ENCODE measurements at regions not wholly inside any gene's neighbourhood (a gene's known extent, or its start where the extent isn't known, plus 50 kb on each side); places are given as distances from the start of the nearest gene placed in this dataset.
A peak's percentile ranks its signal among the peaks of the same experiment; 100 is the strongest.

GRCh38 chr11:69409812-69410645, 71.4 kb upstream of the LINC01488 start:
- ATAC-seq (replicated peaks in 6 of 8), result no peak
- no peaks in the 10 kb centered on the region for H3K4me1 ChIP-seq (replicated peaks in 1 of 2)
- in situ Hi-C loops (cut with MboI; ENCODE audit: low pct_unique_long_range_greater_than_20kb in 2 of 9, low sequenced_read_pairs in 9 of 9, unreplicated experiment in 9 of 9), result no loop called here
- WGBS, 10 experiments, result 60 to 100% (median 89%) methylated on average over 1 to 5 of the region's 13 CpGs; no CpG with 5 or more reads in 6 of the 10 experiments
- H3K27ac ChIP-seq, result no peak overlapping the region
- H3K4me3 ChIP-seq, result no peak overlapping the region

- 37 to 100% (median 85%) methylated on average over 3 to 8 of the region's 8 CpGs for WGBS, 10 experiments
- peaks cover 4 to 6% of the 10 kb centered on the region in 2 donors for H3K4me1 ChIP-seq (replicated peaks in 1 of 2)
These were observed 70.1 kb upstream of the LINC01488 start for GRCh38 chr11:69411257-69411924.

GRCh38 chr11:69413015-69413801, 68.3 kb upstream of the LINC01488 start:
- ATAC-seq (replicated peaks in 6 of 8), result peak in 1 of 8 experiments; percentile 37
- peaks cover 19 to 20% of the 10 kb centered on the region in 2 donors for H3K4me1 ChIP-seq (replicated peaks in 1 of 2)
- H3K4me3 ChIP-seq, result no peak overlapping the region
- no peak overlapping the region for H3K27ac ChIP-seq
- in situ Hi-C loops (cut with MboI; ENCODE audit: low pct_unique_long_range_greater_than_20kb in 2 of 9, low sequenced_read_pairs in 9 of 9, unreplicated experiment in 9 of 9), result no loop called here
- 0 to 100% (median 82%) methylated on average over 1 to 12 of the region's 16 CpGs for WGBS, 10 experiments

More at GRCh38 chr11:69411257-69411924, 70.1 kb upstream of the LINC01488 start:
- Histone ChIP-seq H3K4me3 (no peak overlapping the region), H3K27ac (no peak overlapping the region)
- ATAC-seq (replicated peaks in 6 of 8), result peak in 2 of 8 experiments; percentile 56 to 63
- in situ Hi-C loops (cut with MboI; ENCODE audit: low pct_unique_long_range_greater_than_20kb in 2 of 9, low sequenced_read_pairs in 9 of 9, unreplicated experiment in 9 of 9), result no loop called here

- Histone ChIP-seq H3K4me1 (replicated peaks in 1 of 2) (peaks cover 19 to 20% of the 10 kb centered on the region in 2 donors), H3K27ac (no peak overlapping the region), H3K4me3 (no peak overlapping the region)
- no peak for ATAC-seq (replicated peaks in 6 of 8)
- in situ Hi-C loops (cut with MboI; ENCODE audit: low pct_unique_long_range_greater_than_20kb in 2 of 9, low sequenced_read_pairs in 9 of 9, unreplicated experiment in 9 of 9), result no loop called here
- 82 to 100% (median 100%) methylated on average over 1 to 4 of the region's 4 CpGs; no CpG with 5 or more reads in 1 of the 10 experiments for WGBS, 10 experiments
These were observed 67.5 kb upstream of the LINC01488 start for GRCh38 chr11:69413993-69414392.

- ATAC-seq (replicated peaks in 6 of 8), result no peak
- in situ Hi-C loops (cut with MboI; ENCODE audit: low pct_unique_long_range_greater_than_20kb in 2 of 9, low sequenced_read_pairs in 9 of 9, unreplicated experiment in 9 of 9), result no loop called here
- WGBS, 10 experiments, result 100% methylated on average over 2 of the region's 14 CpGs; no CpG with 5 or more reads in 9 of the 10 experiments
These were observed 66.7 kb upstream of the LINC01488 start for GRCh38 chr11:69414773-69415187.

GRCh38 chr11:69415411-69416142, 65.9 kb upstream of the LINC01488 start:
- no peak overlapping the region for H3K27ac ChIP-seq
- ATAC-seq (replicated peaks in 6 of 8), result no peak
- H3K4me1 ChIP-seq (replicated peaks in 1 of 2), result peaks cover 19 to 31% of the 10 kb centered on the region in 2 donors
- 29 to 96% (median 79%) methylated on average over 1 to 5 of the region's 12 CpGs; no CpG with 5 or more reads in 5 of the 10 experiments for WGBS, 10 experiments
- H3K4me3 ChIP-seq, result no peak overlapping the region
- in situ Hi-C loops (cut with MboI; ENCODE audit: low pct_unique_long_range_greater_than_20kb in 2 of 9, low sequenced_read_pairs in 9 of 9, unreplicated experiment in 9 of 9), result no loop called here

More at GRCh38 chr11:69414773-69415187, 66.7 kb upstream of the LINC01488 start:
- Histone ChIP-seq H3K27ac (no peak overlapping the region), H3K4me3 (no peak overlapping the region), H3K4me1 (replicated peaks in 1 of 2) (peaks cover 19 to 23% of the 10 kb centered on the region in 2 donors)

GRCh38 chr11:69416143-69416515, 65.3 kb upstream of the LINC01488 start:
- ATAC-seq (replicated peaks in 6 of 8), result no peak
- Histone ChIP-seq H3K27ac (no peak overlapping the region), H3K4me3 (no peak overlapping the region), H3K4me1 (replicated peaks in 1 of 2) (peaks cover 19 to 32% of the 10 kb centered on the region in 2 donors)
- 78 to 100% (median 94%) methylated on average over 1 to 5 of the region's 14 CpGs; no CpG with 5 or more reads in 5 of the 10 experiments for WGBS, 10 experiments
- in situ Hi-C loops (cut with MboI; ENCODE audit: low pct_unique_long_range_greater_than_20kb in 2 of 9, low sequenced_read_pairs in 9 of 9, unreplicated experiment in 9 of 9), result no loop called here

GRCh38 chr11:69416762-69417698, 64.4 kb upstream of the LINC01488 start:
- WGBS, 10 experiments, result 6 to 60% (median 26%) methylated on average over 3 to 15 of the region's 27 CpGs
- H3K27ac ChIP-seq, result peak overlapping the region; percentile 5 to 18
- in situ Hi-C loops (cut with MboI; ENCODE audit: low pct_unique_long_range_greater_than_20kb in 2 of 9, low sequenced_read_pairs in 9 of 9, unreplicated experiment in 9 of 9), result no loop called here
- H3K4me1 ChIP-seq (replicated peaks in 1 of 2), result peaks cover 19 to 32% of the 10 kb centered on the region in 2 donors
- ATAC-seq (replicated peaks in 6 of 8), result peak; percentile 69 to 92 (median 80)
- no peak overlapping the region for H3K4me3 ChIP-seq

GRCh38 chr11:69417699-69418085, 63.8 kb upstream of the LINC01488 start:
- in situ Hi-C loops (cut with MboI; ENCODE audit: low pct_unique_long_range_greater_than_20kb in 2 of 9, low sequenced_read_pairs in 9 of 9, unreplicated experiment in 9 of 9), result no loop called here
- Histone ChIP-seq H3K4me3 (no peak overlapping the region), H3K27ac (peak overlapping the region; percentile 5 to 18), H3K4me1 (replicated peaks in 1 of 2) (peaks cover 19 to 32% of the 10 kb centered on the region in 2 donors)
- no peak for ATAC-seq (replicated peaks in 6 of 8)
- WGBS, 10 experiments, result 62 to 100% (median 92%) methylated on average over 2 to 4 of the region's 8 CpGs; no CpG with 5 or more reads in 4 of the 10 experiments

- ATAC-seq (replicated peaks in 6 of 8), result no peak
- no peak overlapping the region for H3K4me3 ChIP-seq
- H3K27ac ChIP-seq, result no peak overlapping the region
- in situ Hi-C loops (cut with MboI; ENCODE audit: low pct_unique_long_range_greater_than_20kb in 2 of 9, low sequenced_read_pairs in 9 of 9, unreplicated experiment in 9 of 9), result no loop called here
- peaks cover 19 to 32% of the 10 kb centered on the region in 2 donors for H3K4me1 ChIP-seq (replicated peaks in 1 of 2)
- 50 to 100% (median 86%) methylated on average over 1 to 6 of the region's 14 CpGs; no CpG with 5 or more reads in 2 of the 10 experiments for WGBS, 10 experiments
These were observed 62.7 kb upstream of the LINC01488 start for GRCh38 chr11:69418576-69419296.

All from motor neuron (in vitro differentiated cells).